Bronchial epithelial cell (primary cell): ENCODE measurements at regions not wholly inside any gene's neighbourhood (a gene's known extent, or its start where the extent isn't known, plus 50 kb on each side); places are given as distances from the start of the nearest gene placed in this dataset.

ENCODE experiments used
- DNase-seq: peaks from one replicate; pipeline ENCODE4 v3.0.0-alpha.2; 2010; ENCODE audit warnings: low read depth
- FAIRE-seq: peaks from 2 replicates; lab custom pipeline; 2011; peaks lifted over from hg19 to GRCh38; lab: Jason Lieb, UNC
- H3K27me3 ChIP-seq: 2 replicates; pipeline ENCODE4 v1.5.1; 2011; ENCODE audit warnings: low read length; ENCODE audit not compliant: control insufficient read depth, insufficient read depth
- H3K36me3 ChIP-seq: 2 replicates; pipeline ENCODE4 v1.5.1; 2011; ENCODE audit warnings: low read length; ENCODE audit not compliant: control insufficient read depth, insufficient read depth
- H3K4me3 ChIP-seq: 2 replicates; pipeline ENCODE4 v1.5.1; 2011; ENCODE audit warnings: mild to moderate bottlenecking, low read depth, low read length, control low read depth
- CTCF ChIP-seq: IDR thresholded peaks from 2 replicates; pipeline ENCODE4 v1.5.1; 2011; ENCODE audit warnings: mild to moderate bottlenecking, moderate library complexity, low read length, control low read depth, inconsistent platforms; ENCODE audit not compliant: insufficient read depth, severe bottlenecking

- DNase-seq (no peak), FAIRE-seq (no peak)
- Histone ChIP-seq H3K27me3 (no peaks in the 10 kb centered on the region), H3K4me3 (no peak overlapping the region), H3K36me3 (no peaks in the 10 kb centered on the region)
- TF ChIP-seq CTCF = no peak
Observed at GRCh38 chr2:83233781-83234180, 1225.3 kb downstream of the SUCLG1 start.

- no peaks in the 10 kb centered on the region for H3K36me3 ChIP-seq
- TF ChIP-seq CTCF = no peak
- no peaks in the 10 kb centered on the region for H3K27me3 ChIP-seq
- FAIRE-seq (no peak), DNase-seq (peak; percentile 1)
- H3K4me3 ChIP-seq = no peak overlapping the region
Observed at GRCh38 chr2:83233326-83233725, 1225.8 kb downstream of the SUCLG1 start.

- no peaks in the 10 kb centered on the region for H3K27me3 ChIP-seq
- no peak overlapping the region for H3K4me3 ChIP-seq
- no peak for FAIRE-seq
- H3K36me3 ChIP-seq = no peaks in the 10 kb centered on the region
- DNase-seq = no peak
- no peak for TF ChIP-seq CTCF
Observed at GRCh38 chr2:83229443-83229842, 1229.6 kb downstream of the SUCLG1 start.

GRCh38 chr2:83224591-83225200 is 1234.4 kb downstream of the SUCLG1 start:
- no peak for TF ChIP-seq CTCF
- H3K4me3 ChIP-seq = no peak overlapping the region
- no peak for FAIRE-seq
- no peaks in the 10 kb centered on the region for H3K36me3 ChIP-seq
- no peaks in the 10 kb centered on the region for H3K27me3 ChIP-seq
- no peak for DNase-seq

- FAIRE-seq (no peak), DNase-seq (peak; percentile 33)
- TF ChIP-seq CTCF = no peak
- Histone ChIP-seq H3K36me3 (no peaks in the 10 kb centered on the region), H3K27me3 (no peaks in the 10 kb centered on the region), H3K4me3 (no peak overlapping the region)
Observed at GRCh38 chr2:83221258-83221657, 1237.8 kb downstream of the SUCLG1 start.

GRCh38 chr2:83217854-83218253 is 1241.2 kb downstream of the SUCLG1 start:
- DNase-seq (no peak), FAIRE-seq (no peak)
- Histone ChIP-seq H3K36me3 (no peaks in the 10 kb centered on the region), H3K27me3 (no peaks in the 10 kb centered on the region), H3K4me3 (no peak overlapping the region)
- no peak for TF ChIP-seq CTCF
